GM18498 (cell line): ENCODE measurements at regions not wholly inside any gene's neighbourhood (a gene's known extent, or its start where the extent isn't known, plus 50 kb on each side); places are given as distances from the start of the nearest gene placed in this dataset.

Source experiments
- ATAC-seq: cut with Tn5 transposase; IDR thresholded peaks from one replicate; pipeline ENCODE4 v1.9.1; 2021; ENCODE audit warnings: mild to moderate bottlenecking, moderate library complexity; ENCODE audit not compliant: unreplicated experiment

- no peak for ATAC-seq
Measured at GRCh38 chr22:48855593-48856307, 971.9 kb downstream of the BRD1 start.

- ATAC-seq: no peak
Measured at GRCh38 chr22:48855013-48855412, 972.7 kb downstream of the BRD1 start.

GRCh38 chr22:48853627-48854240, 973.9 kb downstream of the BRD1 start:
- no peak for ATAC-seq

- no peak for ATAC-seq
Measured at GRCh38 chr22:48851933-48852549, 975.6 kb downstream of the BRD1 start.

GRCh38 chr22:48850658-48851287, 976.9 kb downstream of the BRD1 start:
- ATAC-seq: no peak

GRCh38 chr22:48849963-48850657, 977.6 kb downstream of the BRD1 start:
- ATAC-seq: no peak

- no peak for ATAC-seq
Measured at GRCh38 chr22:48849219-48849912, 978.3 kb downstream of the BRD1 start.

- ATAC-seq: no peak
Measured at GRCh38 chr22:48846200-48846599, 981.5 kb downstream of the BRD1 start.

GRCh38 chr22:48845356-48845936, 982.2 kb downstream of the BRD1 start:
- no peak for ATAC-seq

- no peak for ATAC-seq
Measured at GRCh38 chr22:48844056-48844675, 983.5 kb downstream of the BRD1 start.

GRCh38 chr22:48843640-48844039, 984.0 kb downstream of the BRD1 start:
- ATAC-seq: no peak

- no peak for ATAC-seq
Measured at GRCh38 chr22:48842976-48843375, 984.7 kb downstream of the BRD1 start.

- ATAC-seq: no peak
Measured at GRCh38 chr22:48842583-48842945, 985.1 kb downstream of the BRD1 start.

GRCh38 chr22:48841881-48842582, 985.6 kb downstream of the BRD1 start:
- ATAC-seq: no peak

GRCh38 chr22:48840112-48840949, 987.3 kb downstream of the BRD1 start:
- ATAC-seq: no peak

GRCh38 chr22:48838846-48839730, 988.6 kb downstream of the BRD1 start:
- no peak for ATAC-seq

- no peak for ATAC-seq
Measured at GRCh38 chr22:48838376-48838775, 989.3 kb downstream of the BRD1 start.
